Erythroblast (primary cell): ENCODE measurements at regions not wholly inside any gene's neighbourhood (a gene's known extent, or its start where the extent isn't known, plus 50 kb on each side); places are given as distances from the start of the nearest gene placed in this dataset.
A peak's percentile ranks its signal among the peaks of the same experiment; 100 is the strongest.

ENCODE experiments used
- DNase-seq, 2 experiments: peaks; one replicate each; lab custom pipeline; 2025; lab: John Stamatoyannopoulos, UW
- GATA1 ChIP-seq: IDR thresholded peaks from 2 replicates; pipeline ENCODE4 v1.6.1; 2011; ENCODE audit warnings: low read depth, mild to moderate bottlenecking, control low read depth, low read length, moderate library complexity
- POLR2A ChIP-seq: IDR thresholded peaks from 2 replicates; pipeline ENCODE4 v1.6.1; 2011; ENCODE audit warnings: mild to moderate bottlenecking, low read length

GRCh38 chr14:86310611-86311010, 780.7 kb downstream of the FLRT2 start:
- peak in 1 of 2 experiments; percentile 0 for DNase-seq
- no peak for TF ChIP-seq POLR2A
- TF ChIP-seq GATA1: no peak

DNA sequence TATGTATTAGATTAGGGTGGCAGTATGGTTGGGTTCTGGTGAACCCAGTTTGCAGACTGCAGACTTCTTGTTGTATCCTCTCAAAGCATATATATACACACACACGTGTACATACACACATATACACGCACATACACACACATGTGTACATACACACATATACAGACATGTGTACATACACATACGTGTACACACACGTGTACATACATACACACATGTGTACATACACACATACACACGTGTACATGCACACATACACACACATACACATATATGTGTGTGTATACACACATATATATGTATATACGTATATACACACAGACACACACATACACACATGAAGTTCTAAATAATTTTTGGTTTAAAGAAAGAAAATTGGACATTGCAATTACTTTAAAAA, 780.2 kb downstream of the FLRT2 start:
- TF ChIP-seq GATA1: no peak
- TF ChIP-seq POLR2A: no peak
- no peak for DNase-seq

- TF ChIP-seq POLR2A: no peak
- no peak for TF ChIP-seq GATA1
- no peak for DNase-seq
These were observed 775.1 kb downstream of the FLRT2 start for GRCh38 chr14:86305058-86305457.

DNA sequence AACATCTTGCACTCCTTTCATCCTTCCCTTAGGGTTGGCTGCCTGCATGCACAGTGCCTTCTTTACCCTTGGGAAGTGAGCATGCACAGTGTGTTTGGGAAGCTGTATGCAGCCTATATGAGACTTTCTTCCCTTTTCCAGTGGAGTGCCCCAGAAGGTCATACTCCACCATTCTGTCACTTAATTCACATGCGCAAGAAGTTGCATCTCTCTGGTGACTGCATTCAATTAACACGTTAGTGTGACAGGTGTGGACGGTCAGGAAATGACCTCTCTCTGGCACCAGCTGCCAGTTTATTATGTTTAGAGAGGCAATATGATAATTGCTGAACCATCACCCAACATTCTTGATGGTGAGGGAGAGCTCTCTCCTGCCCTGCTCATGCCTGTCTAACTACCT, 770.0 kb downstream of the FLRT2 start:
- TF ChIP-seq POLR2A (no peak), GATA1 (no peak)
- DNase-seq: no peak

GRCh38 chr14:86296173-86296572, 766.2 kb downstream of the FLRT2 start:
- no peak for DNase-seq
- no peak for TF ChIP-seq POLR2A
- TF ChIP-seq GATA1: no peak

- DNase-seq: no peak
- TF ChIP-seq POLR2A (no peak), GATA1 (no peak)
These were observed 758.4 kb downstream of the FLRT2 start for GRCh38 chr14:86288336-86288735.

GRCh38 chr14:86279405-86279804, 749.5 kb downstream of the FLRT2 start:
- no peak for DNase-seq
- no peak for TF ChIP-seq POLR2A
- TF ChIP-seq GATA1: no peak

DNA sequence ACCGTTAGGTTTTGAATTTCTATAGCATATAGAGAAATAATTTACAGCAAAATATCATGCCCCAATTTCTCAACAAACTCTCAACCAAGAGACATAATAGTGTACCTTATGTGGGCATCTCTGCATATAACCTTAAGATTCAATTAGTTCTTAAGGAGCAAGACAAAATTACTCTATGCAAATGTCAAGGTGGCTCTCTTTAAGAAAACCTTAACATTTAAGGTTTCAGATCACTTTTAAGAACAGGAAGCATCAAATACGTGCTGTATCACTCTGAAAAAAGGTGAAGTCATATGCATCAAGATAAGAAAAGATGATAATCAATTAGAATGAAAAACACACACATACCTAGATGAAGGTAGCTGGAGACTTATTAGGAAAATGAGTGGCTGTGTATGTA, 728.0 kb downstream of the FLRT2 start:
- DNase-seq: no peak
- TF ChIP-seq GATA1: no peak
- TF ChIP-seq POLR2A: no peak

DNA sequence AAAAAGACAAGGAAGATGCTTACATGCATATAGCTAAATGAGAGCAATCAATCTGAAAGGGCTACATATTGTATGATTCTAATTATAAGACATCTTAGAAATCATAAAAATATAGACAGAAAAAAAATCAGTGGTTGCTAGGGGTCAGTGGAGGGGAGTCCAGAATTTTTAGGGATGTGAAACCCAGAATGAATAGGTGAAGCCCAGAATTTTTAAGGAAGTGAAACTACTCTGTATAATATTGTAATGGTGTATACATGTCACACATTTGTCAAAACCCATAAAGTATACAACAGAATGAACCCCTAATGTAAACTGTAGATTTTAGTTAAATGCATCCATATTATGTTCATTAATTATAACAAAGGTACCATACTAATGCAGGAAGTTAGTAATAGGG, 713.2 kb downstream of the FLRT2 start:
- DNase-seq: no peak
- TF ChIP-seq POLR2A (no peak), GATA1 (no peak)

- TF ChIP-seq POLR2A (no peak), GATA1 (no peak)
- DNase-seq: no peak
These were observed 707.8 kb downstream of the FLRT2 start for GRCh38 chr14:86237733-86238132.

DNA sequence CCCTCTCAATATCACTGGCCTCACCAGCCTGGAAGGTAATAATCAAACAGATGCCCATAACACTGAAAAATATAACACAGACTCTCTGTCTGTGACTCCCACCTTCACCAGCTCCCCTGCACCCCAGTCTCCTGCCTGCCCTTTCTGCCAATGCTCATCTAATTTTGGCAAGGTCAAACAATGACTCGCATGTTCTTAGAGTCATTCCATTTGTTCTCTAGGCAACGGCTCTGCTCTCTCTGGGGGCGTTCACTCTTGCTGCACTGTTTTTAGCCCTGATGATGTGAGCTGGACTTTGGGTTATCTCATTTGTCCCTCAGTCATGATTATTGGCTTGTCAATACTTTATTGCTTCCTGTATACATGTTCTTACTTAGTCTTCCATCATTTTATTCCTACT, 691.8 kb downstream of the FLRT2 start:
- TF ChIP-seq POLR2A (no peak), GATA1 (no peak)
- no peak for DNase-seq

DNA sequence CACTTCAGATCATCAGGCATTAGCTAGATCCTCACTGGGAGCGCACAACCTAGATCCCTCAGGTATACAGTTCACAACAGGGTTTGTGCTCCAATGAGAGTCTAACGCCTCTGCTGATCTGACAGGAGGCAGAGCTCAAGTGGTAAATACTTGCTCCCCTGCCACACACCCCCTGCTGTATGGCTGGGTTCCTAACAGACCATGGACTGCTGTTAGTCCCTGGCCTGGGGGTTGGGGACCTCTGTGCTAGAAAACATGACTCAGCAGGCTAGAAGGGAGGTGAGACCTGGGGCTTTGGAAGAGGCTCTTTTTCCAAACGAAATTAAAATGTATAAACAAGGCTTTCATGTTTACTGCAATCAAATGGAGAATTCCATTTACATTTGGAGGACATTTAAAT, 691.1 kb downstream of the FLRT2 start:
- DNase-seq: no peak
- TF ChIP-seq POLR2A: no peak
- no peak for TF ChIP-seq GATA1

- no peak for DNase-seq
- TF ChIP-seq GATA1 (no peak), POLR2A (no peak)
These were observed 687.6 kb downstream of the FLRT2 start for GRCh38 chr14:86217523-86217922.

GRCh38 chr14:86203843-86204242, 673.9 kb downstream of the FLRT2 start:
- peak in 1 of 2 experiments; percentile 0 for DNase-seq
- TF ChIP-seq GATA1: no peak
- no peak for TF ChIP-seq POLR2A

GRCh38 chr14:86196471-86196870, 666.5 kb downstream of the FLRT2 start:
- TF ChIP-seq POLR2A (no peak), GATA1 (no peak)
- DNase-seq: no peak
